CD4-positive, alpha-beta T cell treated with Interleukin-15 for 1 hour (primary cell): ENCODE measurements at regions not wholly inside any gene's neighbourhood (a gene's known extent, or its start where the extent isn't known, plus 50 kb on each side); places are given as distances from the start of the nearest gene placed in this dataset.

Experiments
- DNase-seq: peaks from one replicate; pipeline ENCODE4 v3.0.0-alpha.2; 2020

- DNase-seq = no peak
Observed at GRCh38 chr21:18191139-18191538, 53.5 kb upstream of the CHODL start.

- no peak for DNase-seq
Observed at GRCh38 chr21:18178509-18178908, 66.1 kb upstream of the CHODL start.

- no peak for DNase-seq
Observed at GRCh38 chr21:18174370-18174769, 70.3 kb upstream of the CHODL start.

GRCh38 chr21:18170829-18171228 lies 73.8 kb upstream of the CHODL start:
- no peak for DNase-seq

GRCh38 chr21:18170221-18170620 lies 74.4 kb upstream of the CHODL start:
- DNase-seq = no peak

GRCh38 chr21:18168108-18168507 lies 76.5 kb upstream of the CHODL start:
- DNase-seq = no peak

- no peak for DNase-seq
Observed at GRCh38 chr21:18164933-18165332, 79.7 kb upstream of the CHODL start.

- DNase-seq = no peak
Observed at GRCh38 chr21:18164483-18164882, 80.2 kb upstream of the CHODL start.

GRCh38 chr21:18163956-18164355 lies 80.7 kb upstream of the CHODL start:
- no peak for DNase-seq

- no peak for DNase-seq
Observed at GRCh38 chr21:18161841-18162240, 82.8 kb upstream of the CHODL start.

- DNase-seq = no peak
Observed at GRCh38 chr21:18157406-18157805, 87.2 kb upstream of the CHODL start.

GRCh38 chr21:18155508-18156193 lies 89.0 kb upstream of the CHODL start:
- no peak for DNase-seq

- DNase-seq = no peak
Observed at GRCh38 chr21:18153063-18153462, 91.6 kb upstream of the CHODL start.

GRCh38 chr21:18152371-18152770 lies 92.3 kb upstream of the CHODL start:
- DNase-seq = no peak

- DNase-seq = no peak
Observed at GRCh38 chr21:18151046-18151445, 93.6 kb upstream of the CHODL start.

GRCh38 chr21:18148401-18148800 lies 96.2 kb upstream of the CHODL start:
- no peak for DNase-seq

GRCh38 chr21:18147678-18148077 lies 97.0 kb upstream of the CHODL start:
- DNase-seq = no peak

- DNase-seq = no peak
Observed at GRCh38 chr21:18146820-18147219, 97.8 kb upstream of the CHODL start.

GRCh38 chr21:18144339-18144738 lies 100.3 kb upstream of the CHODL start:
- DNase-seq = no peak

GRCh38 chr21:18142655-18143054 lies 102.0 kb upstream of the CHODL start:
- DNase-seq = no peak

- no peak for DNase-seq
Observed at GRCh38 chr21:18138507-18138906, 106.1 kb upstream of the CHODL start.

GRCh38 chr21:18129526-18129925 lies 115.1 kb upstream of the CHODL start:
- DNase-seq = no peak

- DNase-seq = no peak
Observed at GRCh38 chr21:18118566-18118965, 126.1 kb upstream of the CHODL start.

GRCh38 chr21:18117176-18117575 lies 127.5 kb upstream of the CHODL start:
- DNase-seq = no peak

- DNase-seq = no peak
Observed at GRCh38 chr21:18114810-18115209, 129.8 kb upstream of the CHODL start.

GRCh38 chr21:18104802-18105201 lies 139.8 kb upstream of the CHODL start:
- DNase-seq = no peak
